A549 (cell line): ENCODE measurements at regions not wholly inside any gene's neighbourhood (a gene's known extent, or its start where the extent isn't known, plus 50 kb on each side); places are given as distances from the start of the nearest gene placed in this dataset.

Experiments used
- ATAC-seq, 2 experiments: fragments of 200-7000 bp in 1 of 2; fragments of >200 bp in 1 of 2; cut with Nextera tagmentation in 1 of 2; cut with Tn5 transposase in 1 of 2; 3 replicates each; pipeline versions ENCODE4 v1.8.0 to v1.9.1; 2018 to 2020; ENCODE audit warnings: mild to moderate bottlenecking in 1 of 2, moderate library complexity in 1 of 2
- CTCF ChIA-PET: fragments of 300-600 bp; sonication (Branson Sonifier 250); formaldehyde crosslinking; extraction: SDS; loops from one replicate; lab custom pipeline; 2021; ENCODE audit warnings: antibody characterized with exemption, inconsistent platforms; lab: Yijun Ruan, JAX
- POLR2A ChIA-PET: fragments of 350-600 bp; formaldehyde crosslinking; extraction: SDS; loops from one replicate; lab custom pipeline; 2021; ENCODE audit warnings: antibody characterized with exemption, inconsistent platforms; lab: Yijun Ruan, JAX
- DNase-seq, 2 experiments: peaks; one replicate each; pipeline versions ENCODE4 v3.0.0 to v3.0.0-alpha.2; 2011 to 2016; ENCODE audit warnings: low read depth in 1 of 2, low spot score in 1 of 2
- FAIRE-seq: peaks from 2 replicates; lab custom pipeline; 2011; peaks lifted over from hg19 to GRCh38; lab: Jason Lieb, UNC
- H3K27ac ChIP-seq, 2 experiments: fragments of >200 bp; sonication (Bioruptor Twin); formaldehyde crosslinking; 3 replicates each; pipeline ENCODE4 v1.5.1; 2016 to 2017
- H3K4me1 ChIP-seq: fragments of >200 bp; sonication (Bioruptor Twin); formaldehyde crosslinking; 3 replicates; pipeline ENCODE4 v1.6.1; 2016
- H3K4me2 ChIP-seq: fragments of >200 bp; sonication (Bioruptor Twin); formaldehyde crosslinking; 3 replicates; pipeline ENCODE4 v1.6.1; 2016
- H3K4me3 ChIP-seq: fragments of >200 bp; sonication (Bioruptor Twin); formaldehyde crosslinking; 3 replicates; pipeline ENCODE4 v1.5.1; 2016
- H3K9me3 ChIP-seq: fragments of >200 bp; sonication (Bioruptor Twin); formaldehyde crosslinking; 3 replicates; pipeline ENCODE4 v1.6.1; 2016
- CBX8 ChIP-seq: fragments of 200-600 bp; sonication (generic); IDR thresholded peaks from 2 replicates; pipeline ENCODE4 v1.6.1; 2016
- CEBPB ChIP-seq, 2 experiments: fragments of >200 bp in 1 of 2; sonication (Bioruptor Twin) in 1 of 2; formaldehyde crosslinking in 1 of 2; IDR thresholded peaks; 2 replicates each; pipeline ENCODE4 v1.6.1; 2012 to 2016
- CHD4 ChIP-seq: fragments of 200-600 bp; sonication (generic); IDR thresholded peaks from 2 replicates; pipeline ENCODE4 v1.6.1; 2016; ENCODE audit warnings: antibody characterized with exemption, mild to moderate bottlenecking, borderline replicate concordance
- EP300 ChIP-seq, 2 experiments: fragments of >200 bp; sonication (Bioruptor Twin); formaldehyde crosslinking; IDR thresholded peaks; 2 replicates in 1 of 2; 3 replicates in 1 of 2; pipeline ENCODE4 v1.6.1; 2016 to 2017
- ESRRA ChIP-seq: fragments of 150-350 bp; IDR thresholded peaks from 2 replicates; pipeline ENCODE4 v1.6.1; 2014; ENCODE audit warnings: mild to moderate bottlenecking, low read length, borderline replicate concordance
- FOSB ChIP-seq: fragments of 250-450 bp; sonication (Bioruptor Pico); IDR thresholded peaks from 2 replicates; pipeline ENCODE4 v1.5.0; 2020; ENCODE audit warnings: mild to moderate bottlenecking, moderate library complexity
- FOSL2 ChIP-seq, 2 experiments: fragments of 450-650 bp in 1 of 2; fragments of >200 bp in 1 of 2; sonication (Bioruptor Twin) in 1 of 2; formaldehyde crosslinking; IDR thresholded peaks; 2 replicates each; pipeline versions ENCODE4 v1.5.0 to v1.6.1; 2016 to 2020; ENCODE audit warnings: mild to moderate bottlenecking in 1 of 2, moderate library complexity in 1 of 2
- HEYL ChIP-seq: fragments of 250-450 bp; sonication (Bioruptor Pico); IDR thresholded peaks from 2 replicates; pipeline ENCODE4 v1.8.0; 2021; ENCODE audit warnings: mild to moderate bottlenecking, moderate library complexity
- HOXB13 ChIP-seq: fragments of 250-450 bp; sonication (Bioruptor Pico); IDR thresholded peaks from 2 replicates; pipeline ENCODE4 v1.5.0; 2020; ENCODE audit warnings: low read depth, mild to moderate bottlenecking, moderate library complexity
- HOXB5 ChIP-seq: fragments of 250-450 bp; sonication (Bioruptor Pico); IDR thresholded peaks from 2 replicates; pipeline ENCODE4 v1.5.0; 2020; ENCODE audit warnings: mild to moderate bottlenecking, moderate library complexity
- MAFK ChIP-seq: fragments of 450-650 bp; IDR thresholded peaks from 2 replicates; pipeline ENCODE4 v1.6.1; 2014; ENCODE audit not compliant: partially characterized antibody
- NR3C1 ChIP-seq: fragments of >200 bp; sonication (Bioruptor Twin); formaldehyde crosslinking; IDR thresholded peaks from 3 replicates; pipeline ENCODE4 v1.6.1; 2017
- POLR2A ChIP-seq: IDR thresholded peaks from 2 replicates; pipeline ENCODE4 v1.6.1; 2012; ENCODE audit warnings: mild to moderate bottlenecking, low read length
- RAD21 ChIP-seq, 2 experiments: fragments of >200 bp in 1 of 2; sonication (Bioruptor Twin) in 1 of 2; formaldehyde crosslinking in 1 of 2; IDR thresholded peaks in 1 of 2; conservative IDR thresholded peaks in 1 of 2; 2 replicates in 1 of 2; 3 replicates in 1 of 2; pipeline ENCODE4 v1.6.1; 2012 to 2018; ENCODE audit warnings: inconsistent platforms in 1 of 2
- RARB ChIP-seq: fragments of 250-450 bp; sonication (Bioruptor Pico); IDR thresholded peaks from 2 replicates; pipeline ENCODE4 v1.8.0; 2021; ENCODE audit warnings: mild to moderate bottlenecking, moderate library complexity
- RCOR1 ChIP-seq: fragments of 150-350 bp; IDR thresholded peaks from 2 replicates; pipeline ENCODE4 v1.6.1; 2014; ENCODE audit warnings: antibody characterized with exemption, low read length, low read depth
- RFX5 ChIP-seq: fragments of 450-650 bp; IDR thresholded peaks from 2 replicates; pipeline ENCODE4 v1.7.1; 2014; ENCODE audit warnings: antibody characterized with exemption, mild to moderate bottlenecking, moderate library complexity
- TFCP2L1 ChIP-seq: fragments of 250-450 bp; sonication (Bioruptor Pico); IDR thresholded peaks from 2 replicates; pipeline ENCODE4 v1.5.0; 2021; ENCODE audit warnings: mild to moderate bottlenecking
- TP53 ChIP-seq: fragments of 250-450 bp; sonication (Bioruptor Pico); IDR thresholded peaks from 2 replicates; pipeline ENCODE4 v1.5.0; 2021; ENCODE audit warnings: mild to moderate bottlenecking, moderate library complexity
- ZNF302 ChIP-seq: fragments of 250-450 bp; sonication (Bioruptor Pico); IDR thresholded peaks from 2 replicates; pipeline ENCODE4 v1.9.0; 2021; ENCODE audit warnings: inconsistent platforms, mild to moderate bottlenecking, moderate library complexity
- WGBS: methylation state at CpG from one replicate; pipeline ENCODE4 v1.1.6; 2017; ENCODE audit errors: missing lambda C conversion rate; 5-methylcytosine and 5-hydroxymethylcytosine counted together
- TF ChIP-seq, protein P1 (sequence below): fragments of 250-450 bp; sonication (Bioruptor Pico); IDR thresholded peaks from 2 replicates; pipeline ENCODE4 v1.5.0; 2021; ENCODE audit warnings: mild to moderate bottlenecking, moderate library complexity, borderline replicate concordance
- TF ChIP-seq, protein P2 (sequence below): IDR thresholded peaks from 2 replicates; pipeline ENCODE4 v1.6.1; 2012
- TF ChIP-seq, protein P3 (sequence below): fragments of 450-650 bp; IDR thresholded peaks from 2 replicates; pipeline ENCODE4 v1.6.1; 2014; ENCODE audit warnings: antibody characterized with exemption
- TF ChIP-seq, protein P4 (sequence below): fragments of 150-350 bp; IDR thresholded peaks from 2 replicates; pipeline ENCODE4 v1.6.1; 2014; ENCODE audit warnings: low read depth, mild to moderate bottlenecking, low read length
- TF ChIP-seq, protein P5 (sequence below): fragments of >200 bp; sonication (Bioruptor Twin); formaldehyde crosslinking; IDR thresholded peaks from 3 replicates; pipeline ENCODE4 v1.6.1; 2016

DNA sequence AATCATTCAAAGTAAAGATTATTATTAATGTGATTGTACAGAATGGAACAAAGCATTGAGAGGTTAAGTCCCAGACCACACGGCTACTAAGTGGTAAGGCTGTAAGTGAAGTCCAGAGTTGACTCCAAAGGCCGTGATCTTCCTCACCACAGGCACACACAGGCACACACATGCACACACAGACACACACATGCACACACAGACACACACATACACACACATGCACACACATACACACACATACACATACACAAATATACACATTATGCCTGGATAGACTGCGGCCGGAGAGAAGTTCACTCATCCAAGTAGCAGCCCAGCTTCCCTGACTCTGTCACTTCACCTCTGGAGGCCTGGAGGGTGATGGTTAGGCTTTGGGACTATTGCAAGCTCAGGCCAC lies 121.9 kb downstream of the HLX start:
- no peak for FAIRE-seq
- no peak for ATAC-seq
- TF ChIP-seq RAD21 (conservative IDR thresholded peaks at IDR 0.05 in 1 of 2, IDR thresholded peaks at IDR 0.05 in 1 of 2), result no peak
- no peak for TF ChIP-seq RFX5
- no peak for TF ChIP-seq ZNF302
- TF ChIP-seq, protein P1, sequence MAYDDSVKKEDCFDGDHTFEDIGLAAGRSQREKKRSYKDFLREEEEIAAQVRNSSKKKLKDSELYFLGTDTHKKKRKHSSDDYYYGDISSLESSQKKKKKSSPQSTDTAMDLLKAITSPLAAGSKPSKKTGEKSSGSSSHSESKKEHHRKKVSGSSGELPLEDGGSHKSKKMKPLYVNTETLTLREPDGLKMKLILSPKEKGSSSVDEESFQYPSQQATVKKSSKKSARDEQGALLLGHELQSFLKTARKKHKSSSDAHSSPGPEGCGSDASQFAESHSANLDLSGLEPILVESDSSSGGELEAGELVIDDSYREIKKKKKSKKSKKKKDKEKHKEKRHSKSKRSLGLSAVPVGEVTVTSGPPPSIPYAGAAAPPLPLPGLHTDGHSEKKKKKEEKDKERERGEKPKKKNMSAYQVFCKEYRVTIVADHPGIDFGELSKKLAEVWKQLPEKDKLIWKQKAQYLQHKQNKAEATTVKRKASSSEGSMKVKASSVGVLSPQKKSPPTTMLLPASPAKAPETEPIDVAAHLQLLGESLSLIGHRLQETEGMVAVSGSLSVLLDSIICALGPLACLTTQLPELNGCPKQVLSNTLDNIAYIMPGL, result no peak
- TF ChIP-seq HOXB13 (CRISPR knock-in tag), result no peak
- TF ChIP-seq CBX8, result no peak
- TF ChIP-seq, protein P2, sequence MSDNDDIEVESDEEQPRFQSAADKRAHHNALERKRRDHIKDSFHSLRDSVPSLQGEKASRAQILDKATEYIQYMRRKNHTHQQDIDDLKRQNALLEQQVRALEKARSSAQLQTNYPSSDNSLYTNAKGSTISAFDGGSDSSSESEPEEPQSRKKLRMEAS, result no peak
- no peak for TF ChIP-seq POLR2A
- no peak for TF ChIP-seq NR3C1
- no peak for TF ChIP-seq TP53 (CRISPR knock-in tag)
- TF ChIP-seq FOSL2 (IDR thresholded peaks at IDR 0.05), result no peak
- TF ChIP-seq FOSL2 (CRISPR knock-in tag; IDR thresholded peaks at IDR 0.05), result no peak
- no peak for TF ChIP-seq CHD4
- TF ChIP-seq, protein P3, sequence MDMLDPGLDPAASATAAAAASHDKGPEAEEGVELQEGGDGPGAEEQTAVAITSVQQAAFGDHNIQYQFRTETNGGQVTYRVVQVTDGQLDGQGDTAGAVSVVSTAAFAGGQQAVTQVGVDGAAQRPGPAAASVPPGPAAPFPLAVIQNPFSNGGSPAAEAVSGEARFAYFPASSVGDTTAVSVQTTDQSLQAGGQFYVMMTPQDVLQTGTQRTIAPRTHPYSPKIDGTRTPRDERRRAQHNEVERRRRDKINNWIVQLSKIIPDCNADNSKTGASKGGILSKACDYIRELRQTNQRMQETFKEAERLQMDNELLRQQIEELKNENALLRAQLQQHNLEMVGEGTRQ, result no peak
- TF ChIP-seq EP300 (IDR thresholded peaks at IDR 0.05), result no peak
- TF ChIP-seq, protein P4, sequence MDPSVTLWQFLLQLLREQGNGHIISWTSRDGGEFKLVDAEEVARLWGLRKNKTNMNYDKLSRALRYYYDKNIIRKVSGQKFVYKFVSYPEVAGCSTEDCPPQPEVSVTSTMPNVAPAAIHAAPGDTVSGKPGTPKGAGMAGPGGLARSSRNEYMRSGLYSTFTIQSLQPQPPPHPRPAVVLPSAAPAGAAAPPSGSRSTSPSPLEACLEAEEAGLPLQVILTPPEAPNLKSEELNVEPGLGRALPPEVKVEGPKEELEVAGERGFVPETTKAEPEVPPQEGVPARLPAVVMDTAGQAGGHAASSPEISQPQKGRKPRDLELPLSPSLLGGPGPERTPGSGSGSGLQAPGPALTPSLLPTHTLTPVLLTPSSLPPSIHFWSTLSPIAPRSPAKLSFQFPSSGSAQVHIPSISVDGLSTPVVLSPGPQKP, result no peak
- TF ChIP-seq HEYL, result no peak
- no peak for TF ChIP-seq RARB
- H3K4me1 ChIP-seq, result no peaks in the 10 kb centered on the region
- DNase-seq, result no peak
- H3K9me3 ChIP-seq, result no peaks in the 10 kb centered on the region
- ChIA-PET CTCF (no interaction called here), POLR2A (no interaction called here)
- 70% methylated on average over 4 of the region's 4 CpGs for WGBS
- no peak overlapping the region for H3K4me2 ChIP-seq
- H3K27ac ChIP-seq, result no peak overlapping the region
- no peak overlapping the region for H3K4me3 ChIP-seq

DNA sequence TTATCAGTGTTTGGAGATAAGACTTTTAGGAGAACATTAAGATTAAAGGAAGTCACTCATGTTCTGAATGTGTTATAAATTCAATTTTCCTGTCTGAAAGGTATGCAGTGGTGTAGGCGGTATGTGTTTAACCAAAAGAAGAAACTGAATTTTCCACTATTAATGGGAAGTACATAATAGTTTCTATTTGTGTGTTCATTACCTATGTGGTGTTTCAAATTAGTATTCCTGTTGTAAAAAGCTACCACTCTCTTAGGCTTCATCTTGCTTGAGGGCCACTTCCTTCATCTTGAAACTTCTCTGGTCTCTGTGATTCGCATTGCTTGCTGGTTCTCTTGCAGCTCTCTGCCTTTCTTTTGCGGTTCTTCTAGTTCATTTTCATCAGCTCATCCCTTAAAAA lies 123.4 kb downstream of the HLX start:
- POLR2A ChIA-PET, result no interaction called here
- FAIRE-seq, result no peak
- Histone ChIP-seq H3K4me2 (no peak overlapping the region), H3K4me3 (no peak overlapping the region), H3K27ac (no peak overlapping the region), H3K4me1 (no peaks in the 10 kb centered on the region)
- 66% methylated on average over 3 of the region's 3 CpGs for WGBS
- CTCF ChIA-PET, result no interaction called here
- TF ChIP-seq TFCP2L1 (CRISPR knock-in tag) (no peak), FOSL2 (IDR thresholded peaks at IDR 0.05) (no peak), FOSL2 (CRISPR knock-in tag; IDR thresholded peaks at IDR 0.05) (no peak), RCOR1 (no peak), HOXB13 (CRISPR knock-in tag) (no peak), CBX8 (no peak), ZNF302 (no peak), RARB (no peak), CEBPB (IDR thresholded peaks at IDR 0.05) (no peak), ESRRA (no peak), HOXB5 (CRISPR knock-in tag) (no peak), FOSB (no peak), MAFK (no peak)
- TF ChIP-seq, protein P5, sequence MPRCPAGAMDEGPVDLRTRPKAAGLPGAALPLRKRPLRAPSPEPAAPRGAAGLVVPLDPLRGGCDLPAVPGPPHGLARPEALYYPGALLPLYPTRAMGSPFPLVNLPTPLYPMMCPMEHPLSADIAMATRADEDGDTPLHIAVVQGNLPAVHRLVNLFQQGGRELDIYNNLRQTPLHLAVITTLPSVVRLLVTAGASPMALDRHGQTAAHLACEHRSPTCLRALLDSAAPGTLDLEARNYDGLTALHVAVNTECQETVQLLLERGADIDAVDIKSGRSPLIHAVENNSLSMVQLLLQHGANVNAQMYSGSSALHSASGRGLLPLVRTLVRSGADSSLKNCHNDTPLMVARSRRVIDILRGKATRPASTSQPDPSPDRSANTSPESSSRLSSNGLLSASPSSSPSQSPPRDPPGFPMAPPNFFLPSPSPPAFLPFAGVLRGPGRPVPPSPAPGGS, result no peak
- TF ChIP-seq, protein P4, result no peak
- TF ChIP-seq, all 56 proteins: peak for 0
- no peaks in the 10 kb centered on the region for H3K9me3 ChIP-seq
- DNase-seq (no peak), ATAC-seq (no peak)
